ENCODE measurements at regions not wholly inside any gene's neighbourhood (a gene's known extent, or its start where the extent isn't known, plus 50 kb on each side); places are given as distances from the start of the nearest gene placed in this dataset.

- DNase-seq: no peak
These were observed 74.2 kb downstream of the GLI2 start for GRCh38 chr2:120809609-120810440.

- DNase-seq: no peak
These were observed 75.0 kb downstream of the GLI2 start for GRCh38 chr2:120810639-120811038.

GRCh38 chr2:120812866-120813265 is 77.2 kb downstream of the GLI2 start:
- no peak for DNase-seq

GRCh38 chr2:120814352-120814751 is 78.7 kb downstream of the GLI2 start:
- no peak for DNase-seq

GRCh38 chr2:120815292-120815691 is 79.6 kb downstream of the GLI2 start:
- DNase-seq: no peak

GRCh38 chr2:120817136-120817955 is 81.7 kb downstream of the GLI2 start:
- no peak for DNase-seq

- no peak for DNase-seq
These were observed 82.3 kb downstream of the GLI2 start for GRCh38 chr2:120817956-120818325.

GRCh38 chr2:120818441-120818920 is 82.8 kb downstream of the GLI2 start:
- DNase-seq: no peak

GRCh38 chr2:120819720-120820210 is 84.1 kb downstream of the GLI2 start:
- DNase-seq: no peak

- DNase-seq: no peak
These were observed 84.7 kb downstream of the GLI2 start for GRCh38 chr2:120820263-120820952.

GRCh38 chr2:120820953-120821279 is 85.2 kb downstream of the GLI2 start:
- no peak for DNase-seq

- DNase-seq: no peak
These were observed 85.9 kb downstream of the GLI2 start for GRCh38 chr2:120821446-120822160.

GRCh38 chr2:120822933-120823332 is 87.3 kb downstream of the GLI2 start:
- DNase-seq: no peak

- no peak for DNase-seq
These were observed 87.9 kb downstream of the GLI2 start for GRCh38 chr2:120823551-120823950.

- DNase-seq: no peak
These were observed 88.6 kb downstream of the GLI2 start for GRCh38 chr2:120824246-120824645.

GRCh38 chr2:120825370-120826259 is 89.9 kb downstream of the GLI2 start:
- DNase-seq: no peak

GRCh38 chr2:120826260-120826648 is 90.6 kb downstream of the GLI2 start:
- DNase-seq: no peak

- no peak for DNase-seq
These were observed 91.2 kb downstream of the GLI2 start for GRCh38 chr2:120826716-120827410.

GRCh38 chr2:120828066-120828465 is 92.4 kb downstream of the GLI2 start:
- no peak for DNase-seq

- DNase-seq: no peak
These were observed 93.4 kb downstream of the GLI2 start for GRCh38 chr2:120828829-120829632.
